A172 (cell line): ENCODE measurements at regions not wholly inside any gene's neighbourhood (a gene's known extent, or its start where the extent isn't known, plus 50 kb on each side); places are given as distances from the start of the nearest gene placed in this dataset.
"Not testable (repeated sequence)": the region's sequence is repeated elsewhere in the genome, so short reads cannot be mapped to it uniquely, and the experiment has no call there.

Experiments
- DNase-seq: peaks from one replicate; pipeline ENCODE4 v3.0.0-alpha.2; 2015; ENCODE audit warnings: low spot score

DNA sequence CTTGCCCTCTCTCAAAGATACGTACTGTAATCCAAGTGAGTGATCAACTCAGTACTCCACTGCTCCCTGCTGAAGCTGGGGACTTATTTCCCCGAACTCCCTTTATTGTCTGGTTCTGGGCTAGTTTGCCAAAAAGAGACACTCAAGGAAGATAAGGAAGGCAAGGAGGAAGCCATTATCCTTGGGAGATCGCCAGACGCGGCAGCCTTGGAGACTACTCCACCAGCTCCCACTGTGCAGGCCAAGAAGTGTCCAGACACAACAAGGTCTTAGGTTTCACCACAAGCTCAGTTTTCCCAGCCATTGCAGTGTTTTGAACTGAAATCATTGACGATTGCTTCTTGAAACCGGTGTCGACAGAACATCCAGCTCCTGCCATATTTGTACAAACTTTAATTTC lies 439.6 kb upstream of the UBE2E3 start:
- no peak for DNase-seq

DNA sequence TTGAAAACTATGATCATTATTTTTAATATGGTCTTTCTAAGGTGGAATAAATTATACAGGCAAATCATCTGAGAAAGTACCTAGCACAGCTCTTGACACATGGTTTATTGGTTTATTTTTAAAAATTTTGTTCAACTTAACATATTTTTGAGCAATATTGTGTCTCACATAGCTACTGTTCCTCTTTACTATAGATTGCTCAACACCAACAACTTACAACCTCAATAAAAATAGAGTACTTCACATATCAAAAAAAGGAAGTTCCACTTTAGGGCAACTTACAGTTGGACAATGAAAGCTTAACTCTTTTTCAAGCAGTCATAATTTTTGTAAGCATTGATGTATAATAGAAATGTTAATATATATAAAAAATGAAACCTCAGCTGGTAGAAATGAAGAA lies 440.9 kb upstream of the UBE2E3 start:
- no peak for DNase-seq

DNA sequence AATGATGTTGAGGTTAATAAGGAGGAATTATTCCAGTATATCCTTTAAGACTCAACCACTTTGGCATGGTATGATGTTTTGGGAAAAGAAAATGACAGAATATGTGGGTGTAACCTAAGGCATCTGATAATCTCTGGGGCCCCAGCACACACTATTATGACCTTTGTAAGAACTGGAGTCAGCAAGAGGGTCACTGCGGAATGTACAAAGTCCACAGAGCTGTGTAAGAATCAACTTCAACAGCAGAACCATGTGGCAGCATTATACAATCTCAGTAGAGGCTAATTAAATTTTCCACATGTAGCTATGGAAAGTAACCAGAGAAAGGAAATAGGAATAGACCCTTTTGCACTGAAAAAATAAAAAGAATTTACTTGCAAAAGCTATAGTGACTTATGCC lies 445.1 kb upstream of the UBE2E3 start:
- no peak for DNase-seq

DNA sequence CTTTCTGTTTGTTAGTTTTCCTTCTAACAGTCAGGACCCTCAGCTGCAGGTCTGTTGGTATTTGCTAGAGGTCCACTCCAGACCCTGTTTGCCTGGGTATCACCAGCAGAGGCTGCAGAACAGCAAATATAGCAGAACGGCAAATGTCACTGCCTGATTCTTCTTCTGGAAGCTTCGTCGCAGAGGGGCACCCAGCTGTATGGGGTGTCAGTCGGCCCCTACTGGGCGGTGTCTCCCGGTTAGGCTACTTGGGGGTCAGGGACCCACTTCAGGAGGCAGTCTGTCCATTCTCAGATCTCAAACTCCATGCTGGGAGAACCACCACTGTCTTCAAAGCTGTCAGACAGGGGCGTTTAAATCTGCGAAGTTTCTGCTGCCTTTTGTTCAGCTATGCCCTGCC lies 448.6 kb upstream of the UBE2E3 start:
- not testable (repeated sequence) for DNase-seq

DNA sequence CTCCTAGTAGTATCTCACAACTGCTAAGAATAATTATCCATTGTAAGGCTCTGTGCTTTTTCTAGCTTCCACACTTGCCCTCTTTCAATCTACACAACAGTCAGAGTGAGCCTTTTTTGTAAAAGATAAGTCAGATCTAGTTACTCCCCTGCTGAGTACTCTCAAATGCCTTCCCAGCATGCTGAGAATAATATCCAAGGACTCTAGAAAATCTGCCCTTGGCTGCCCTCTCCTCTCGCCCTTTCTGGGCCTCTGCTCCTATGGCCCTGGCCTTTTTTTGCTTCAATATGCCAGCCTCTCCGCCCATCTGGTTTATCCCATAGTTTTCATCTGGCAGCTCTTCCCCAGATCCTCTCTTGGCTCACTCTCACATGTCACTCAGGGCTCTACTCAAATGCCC lies 455.9 kb upstream of the UBE2E3 start:
- peak; percentile 27 for DNase-seq

DNA sequence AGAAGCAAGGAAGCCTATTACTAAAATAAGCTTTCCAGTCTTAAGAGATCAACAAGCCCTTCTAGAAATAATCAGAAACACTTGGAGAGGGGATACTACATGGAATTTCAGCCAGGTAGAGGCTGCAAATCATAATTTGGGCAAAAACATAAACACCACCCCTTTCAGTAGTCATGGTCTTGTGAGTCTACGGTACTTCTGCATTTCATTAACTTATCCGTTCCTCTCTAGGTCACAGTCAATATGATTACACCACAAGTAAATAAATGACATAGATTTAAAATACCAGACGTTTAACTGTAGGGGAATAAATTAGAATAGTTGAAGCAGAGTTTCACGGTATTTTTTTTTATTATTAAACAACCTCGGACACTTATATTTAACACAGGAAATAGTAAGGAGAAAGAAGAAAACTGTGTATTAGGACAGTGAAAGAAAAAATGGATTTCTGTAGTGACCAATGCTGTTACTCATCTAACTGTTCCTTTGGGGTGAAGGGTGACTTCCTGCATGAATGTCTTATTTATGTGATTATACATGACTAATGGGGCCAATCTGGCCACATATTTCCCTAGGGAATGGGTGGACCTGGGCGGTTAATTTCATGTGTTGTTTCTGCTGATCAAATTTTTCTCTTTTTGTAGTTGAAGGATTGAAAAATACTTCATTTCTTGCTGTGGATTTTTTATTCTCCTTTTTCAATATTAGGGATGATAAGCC lies 456.6 kb upstream of the UBE2E3 start:
- DNase-seq = peak; percentile 93

DNA sequence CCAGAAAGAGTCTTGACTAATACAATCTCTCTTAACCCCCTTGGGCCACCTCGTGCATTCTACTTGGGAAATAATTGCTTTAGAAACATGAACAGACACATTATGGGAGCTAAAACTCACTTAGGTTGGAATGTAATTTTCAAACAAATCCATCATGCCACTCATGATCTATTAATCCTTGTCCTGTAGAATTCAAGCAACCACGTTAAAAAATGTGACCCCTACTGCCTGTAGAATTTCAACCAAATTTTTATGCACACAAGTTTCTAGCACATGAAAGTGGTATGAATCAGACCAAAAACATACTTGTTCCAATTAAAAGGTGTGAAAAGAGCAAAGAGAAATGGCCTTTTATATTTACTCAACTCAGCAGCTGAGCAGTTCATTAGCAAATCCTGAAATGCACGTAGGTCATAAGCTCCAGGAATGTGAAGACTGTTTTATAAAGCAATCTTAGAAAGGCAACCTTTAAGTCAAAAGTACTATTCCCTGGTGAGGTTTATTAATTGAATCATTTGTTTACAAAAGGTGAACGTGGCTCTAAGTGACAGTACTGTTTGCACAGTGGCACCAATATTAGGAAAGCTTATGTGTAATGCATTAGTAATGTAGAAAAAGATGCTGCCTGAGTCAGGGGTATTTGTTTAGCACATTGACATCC lies 459.4 kb upstream of the UBE2E3 start:
- peak; percentile 52 for DNase-seq

DNA sequence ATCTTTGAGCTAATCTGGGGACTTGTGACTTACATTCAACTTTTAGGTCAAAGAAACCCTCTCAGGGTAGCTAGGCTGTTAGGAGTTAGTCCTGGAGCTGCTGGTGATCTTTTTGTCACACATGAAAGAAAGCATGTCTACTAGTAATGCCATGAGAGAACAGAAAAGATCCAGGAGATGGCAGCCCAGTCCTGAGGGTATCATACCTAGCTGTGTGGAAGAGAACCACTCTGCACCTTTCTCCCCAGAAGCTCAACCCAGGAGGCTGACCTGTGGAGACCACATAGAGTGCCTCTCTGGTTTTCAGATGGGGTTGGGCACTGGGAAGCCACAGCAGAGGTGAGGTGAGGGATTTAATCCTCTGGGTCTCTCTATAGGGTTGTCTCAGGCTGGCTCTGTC lies 460.2 kb upstream of the UBE2E3 start:
- DNase-seq = peak; percentile 34

DNA sequence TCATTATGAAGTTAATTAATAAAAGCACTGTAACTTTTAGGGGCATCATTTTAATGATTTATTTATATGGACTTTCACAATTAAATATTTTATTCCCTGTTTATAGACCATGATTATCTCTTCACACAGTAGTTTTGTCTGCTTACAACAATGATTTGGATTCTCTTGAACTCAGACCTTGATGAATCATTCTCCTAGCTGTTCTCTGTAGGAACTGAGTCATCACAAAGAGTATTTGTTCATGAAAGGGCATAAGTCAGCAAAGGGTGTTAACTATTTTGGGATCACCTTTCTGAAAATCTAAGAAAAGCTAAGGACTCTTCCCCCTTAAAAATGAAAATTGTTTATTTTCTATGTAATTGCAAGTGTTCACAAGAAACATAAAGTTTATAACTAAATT lies 461.1 kb upstream of the UBE2E3 start:
- peak; percentile 68 for DNase-seq

DNA sequence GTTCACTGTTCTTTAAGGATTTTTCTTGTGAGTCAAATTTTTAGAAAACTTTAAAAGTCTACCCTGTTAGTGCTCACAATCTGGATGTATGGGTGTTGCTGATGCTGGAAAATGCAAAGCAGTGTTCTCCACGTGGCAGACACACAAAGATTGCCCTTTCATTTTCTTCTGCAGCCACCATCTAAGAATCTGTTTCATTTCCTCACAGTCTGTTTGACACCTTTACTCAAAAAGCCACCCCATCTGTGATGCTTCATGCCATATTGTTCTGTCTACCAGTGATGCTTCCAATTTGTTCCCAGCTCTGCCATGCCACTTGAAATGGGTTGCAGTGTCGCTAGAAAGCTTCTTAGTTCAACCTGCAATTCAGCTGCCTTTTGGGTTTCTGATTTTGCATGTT lies 464.2 kb upstream of the UBE2E3 start:
- DNase-seq = no peak

DNA sequence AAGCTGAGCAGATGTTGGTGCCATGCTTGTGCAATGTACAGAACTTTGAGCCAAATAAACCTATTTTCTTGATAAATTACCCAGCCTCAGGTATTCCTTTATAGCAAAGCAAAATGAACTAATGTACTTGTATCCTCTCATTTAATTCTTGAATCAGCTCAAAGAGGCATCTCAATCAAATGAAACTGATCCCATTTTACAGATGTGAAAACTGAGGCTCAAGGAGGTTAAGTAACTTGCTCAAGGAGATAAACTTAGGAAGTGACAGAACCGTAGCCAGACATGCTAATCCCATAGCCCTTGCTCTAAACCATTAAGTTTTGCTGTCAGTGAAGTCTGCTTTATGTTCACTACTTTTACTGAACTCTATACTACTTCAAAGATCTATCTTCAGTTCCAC lies 467.0 kb upstream of the UBE2E3 start:
- no peak for DNase-seq

DNA sequence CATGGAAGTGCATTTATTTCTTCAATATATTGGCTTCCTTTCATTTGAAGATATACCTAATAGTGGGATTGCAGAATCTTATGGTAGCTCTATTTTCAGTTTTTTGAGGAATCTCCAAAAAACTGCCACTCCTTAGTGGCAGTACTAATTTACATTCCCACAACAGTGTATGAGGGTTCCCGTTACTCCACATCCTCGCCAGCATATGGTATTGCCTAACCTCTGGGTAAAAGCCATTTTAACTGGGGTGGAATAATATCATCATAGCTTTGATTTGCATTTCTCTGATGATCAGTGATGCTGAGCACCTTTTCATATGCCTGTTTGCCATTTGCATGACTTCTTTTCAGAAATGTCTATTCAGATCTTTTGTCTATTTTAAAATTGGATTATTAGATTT lies 471.9 kb upstream of the UBE2E3 start:
- no peak for DNase-seq

DNA sequence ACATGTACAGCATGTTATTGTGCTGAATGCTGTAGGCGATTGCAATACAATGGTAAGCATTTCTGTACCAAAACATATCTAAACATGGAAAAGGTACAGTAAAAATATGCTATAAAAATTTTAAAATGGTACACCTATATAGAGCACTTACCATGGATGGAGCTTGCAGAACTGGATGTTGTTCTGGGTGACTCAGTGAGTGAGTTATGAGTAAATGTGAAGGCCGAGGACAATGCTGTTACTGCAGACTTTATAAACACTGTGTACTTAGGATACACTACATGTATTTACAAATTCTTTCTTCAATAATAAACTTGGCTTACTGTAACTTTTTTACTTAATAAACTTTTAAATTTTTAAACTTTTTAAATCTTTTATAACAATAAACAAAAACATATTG lies 473.4 kb upstream of the UBE2E3 start:
- no peak for DNase-seq

DNA sequence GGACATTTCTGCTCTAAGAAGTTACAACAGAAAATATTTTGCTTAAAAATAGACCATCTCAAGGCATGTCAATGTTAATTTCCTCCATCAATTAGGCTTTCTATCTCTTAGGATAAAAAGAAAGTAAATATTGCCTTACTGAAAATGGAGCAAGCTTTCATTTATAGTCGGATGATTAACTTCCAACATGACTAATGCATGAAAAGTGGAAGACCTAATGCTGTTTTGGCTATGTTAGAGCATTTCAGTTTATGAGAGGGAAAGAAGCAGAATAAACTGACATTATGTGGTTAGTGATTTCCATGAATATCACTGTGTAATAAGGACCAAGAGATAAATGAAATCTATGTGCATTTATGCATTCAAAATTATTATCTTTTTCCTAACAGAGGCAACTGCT lies 475.2 kb upstream of the UBE2E3 start:
- peak; percentile 27 for DNase-seq

DNA sequence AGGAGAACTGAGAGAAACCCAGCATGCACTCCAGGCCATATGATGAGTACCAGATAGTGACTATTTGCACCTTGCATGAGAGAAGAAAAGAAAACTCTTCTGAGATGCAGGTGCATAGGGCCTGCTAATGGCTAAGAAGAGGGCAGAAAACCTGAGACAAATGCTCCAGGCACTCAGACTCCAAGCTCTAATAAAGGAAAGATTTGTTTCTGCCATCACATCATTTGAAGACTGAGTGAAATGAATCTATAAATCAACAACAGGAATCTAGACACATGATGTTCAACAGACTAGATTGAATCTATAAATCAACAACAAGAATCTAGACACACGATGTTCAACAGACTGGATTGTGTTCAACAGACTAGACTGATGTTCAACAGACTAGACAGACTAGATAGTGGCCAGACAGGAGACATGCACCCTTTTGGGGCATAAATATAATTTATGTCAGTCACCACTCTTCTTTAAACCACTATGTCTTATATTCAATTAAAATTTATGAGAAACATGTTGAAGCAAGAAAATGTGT lies 482.7 kb upstream of the UBE2E3 start:
- no peak for DNase-seq

DNA sequence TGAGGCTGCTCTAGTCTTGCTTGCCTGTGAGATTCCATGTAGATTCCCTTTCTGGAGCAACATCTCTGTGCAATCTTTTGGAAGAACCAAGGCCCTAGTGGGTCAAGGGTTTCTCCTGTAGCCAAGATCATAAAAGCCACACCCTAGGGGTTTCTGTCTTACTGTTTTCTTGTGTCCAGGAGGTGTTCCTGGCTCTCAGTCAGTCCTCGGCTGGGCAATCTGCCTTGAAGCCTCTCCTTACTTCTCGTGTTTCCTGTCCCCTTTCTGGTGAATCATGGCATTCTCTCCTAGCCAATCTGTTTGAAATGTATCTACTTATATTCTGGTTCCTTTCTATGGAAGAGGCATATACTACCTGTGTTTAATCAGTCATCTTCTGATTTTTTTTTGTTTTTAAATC lies 484.8 kb upstream of the UBE2E3 start:
- no peak for DNase-seq

DNA sequence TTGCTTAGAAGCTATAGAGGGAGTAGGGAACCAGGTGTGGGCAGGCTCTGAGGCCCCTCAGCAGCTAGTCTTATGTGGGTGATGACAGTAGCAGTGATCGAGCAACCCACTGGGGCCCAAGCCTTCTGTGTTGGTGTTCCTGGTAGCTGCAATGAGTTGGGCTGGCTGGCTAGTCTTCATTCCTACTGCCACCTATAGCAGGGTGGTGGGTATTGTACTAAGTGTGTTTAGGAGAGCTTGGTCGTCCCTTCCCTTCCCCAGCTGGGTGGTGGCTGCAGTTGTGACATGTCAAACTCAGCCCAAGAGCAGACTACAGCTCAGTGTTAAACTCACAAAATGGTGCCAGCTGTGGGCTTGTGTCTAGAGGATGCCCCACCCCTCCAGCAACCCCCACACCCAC lies 486.1 kb upstream of the UBE2E3 start:
- DNase-seq = no peak

DNA sequence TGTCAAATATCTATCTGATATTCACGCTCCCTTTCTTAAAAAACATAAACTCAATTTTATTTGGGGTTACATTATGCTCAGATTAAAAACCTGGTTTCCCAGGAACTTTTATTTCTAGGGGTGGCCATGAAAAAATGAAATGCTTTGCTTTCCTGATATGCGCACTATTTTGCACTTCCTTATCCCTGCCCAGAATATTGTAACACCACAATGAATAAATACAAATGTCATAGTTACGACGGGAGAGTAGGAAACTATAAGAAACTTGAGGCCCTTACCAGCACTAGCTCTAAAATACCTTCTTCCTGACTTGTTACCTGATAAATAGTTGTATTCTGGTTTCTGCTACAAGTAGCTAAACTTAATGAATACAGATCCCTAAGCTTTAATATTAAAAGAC lies 475.6 kb upstream of the CWC22 start:
- DNase-seq = no peak

DNA sequence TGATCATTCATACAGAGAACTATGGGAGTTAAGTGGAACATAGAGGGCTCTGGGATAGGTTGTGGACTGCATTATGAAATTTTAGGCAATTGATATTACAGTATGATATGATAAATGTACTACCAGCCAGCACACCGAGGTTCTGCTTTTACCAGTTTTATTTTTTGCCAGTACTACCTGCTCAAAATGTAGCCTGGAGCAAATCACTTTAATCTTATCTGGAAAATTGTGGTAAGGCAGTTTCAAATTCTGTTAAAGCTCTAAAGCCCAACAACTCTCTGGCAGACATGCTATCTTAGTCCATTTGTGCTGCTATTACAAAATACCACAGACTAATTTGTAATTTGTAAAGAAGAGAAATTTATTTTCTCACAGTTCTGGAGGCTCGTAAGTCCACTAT lies 474.9 kb upstream of the CWC22 start:
- DNase-seq = no peak

DNA sequence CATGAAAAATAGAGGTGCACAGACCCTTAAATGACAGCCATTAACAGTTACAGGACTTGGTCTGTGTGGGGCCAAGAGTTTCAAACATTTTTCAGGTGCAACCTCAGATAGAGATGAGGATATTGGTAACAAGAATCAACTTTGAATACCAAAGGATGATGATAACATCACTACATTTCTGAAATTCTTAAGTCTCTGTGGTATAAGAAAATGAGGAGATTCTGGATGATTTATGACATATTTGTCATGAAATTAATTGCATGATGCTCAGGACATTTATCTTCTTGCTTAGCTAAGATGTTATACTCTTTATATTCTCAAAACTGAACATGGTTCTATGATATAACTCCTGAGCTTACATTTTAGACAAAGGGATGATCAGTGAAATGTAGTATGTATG lies 471.8 kb upstream of the CWC22 start:
- DNase-seq = peak; percentile 37

DNA sequence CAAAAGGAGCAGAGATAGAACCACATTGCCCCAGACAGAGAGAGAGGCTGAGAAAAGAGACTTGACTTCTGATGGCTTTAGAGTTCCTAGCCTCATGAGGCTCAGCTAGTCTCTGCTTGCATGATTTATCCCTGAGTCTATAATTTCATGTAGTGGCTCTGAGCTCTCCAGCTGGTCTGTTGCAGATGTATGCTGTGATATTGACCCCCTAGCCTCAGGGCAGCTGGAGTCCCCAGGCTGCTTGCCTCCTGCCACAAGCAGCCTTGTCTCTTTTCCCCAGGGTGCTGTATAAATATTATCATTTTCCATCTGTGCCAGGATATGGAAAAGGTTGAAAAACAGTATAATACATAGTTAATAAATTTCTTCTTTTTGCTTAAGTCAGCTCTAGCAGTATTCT lies 467.6 kb upstream of the CWC22 start:
- no peak for DNase-seq

DNA sequence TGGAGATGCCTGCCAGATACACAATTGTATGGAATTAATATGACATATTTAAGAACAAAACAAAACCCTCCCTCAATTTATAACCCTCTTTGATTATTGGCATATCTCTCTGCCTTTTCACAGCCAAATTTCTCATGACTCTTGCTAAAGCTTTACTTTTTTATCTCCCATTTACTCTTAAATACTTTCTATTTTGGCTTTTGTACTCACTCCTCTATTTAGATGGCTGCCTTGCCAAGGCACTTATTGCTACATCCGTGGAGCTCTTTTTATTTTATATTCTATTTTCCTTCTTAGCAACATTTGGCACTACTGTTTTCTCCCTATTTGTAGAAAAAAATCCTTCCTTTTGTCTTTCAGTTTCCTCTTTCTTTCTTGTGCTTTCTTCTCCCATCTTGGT lies 466.4 kb upstream of the CWC22 start:
- DNase-seq = no peak

DNA sequence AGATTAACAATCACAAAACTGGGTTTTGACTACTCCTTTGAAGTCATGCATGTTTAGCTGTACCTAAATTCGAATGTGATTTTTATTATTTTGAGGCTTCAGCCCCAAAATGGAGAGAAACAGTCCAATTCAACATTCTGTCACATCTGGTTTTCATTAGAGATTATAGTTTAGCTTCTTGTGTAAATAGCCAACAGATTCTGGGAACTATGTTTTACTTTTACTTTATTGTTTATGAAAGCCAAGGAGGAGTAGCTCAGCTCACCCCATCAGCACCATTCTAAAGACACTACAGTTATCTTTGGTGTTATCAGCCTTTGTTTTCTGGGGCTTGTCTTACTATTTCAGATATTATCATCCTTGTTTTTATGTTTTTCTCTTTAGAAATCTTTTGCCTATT lies 465.0 kb upstream of the CWC22 start:
- no peak for DNase-seq

DNA sequence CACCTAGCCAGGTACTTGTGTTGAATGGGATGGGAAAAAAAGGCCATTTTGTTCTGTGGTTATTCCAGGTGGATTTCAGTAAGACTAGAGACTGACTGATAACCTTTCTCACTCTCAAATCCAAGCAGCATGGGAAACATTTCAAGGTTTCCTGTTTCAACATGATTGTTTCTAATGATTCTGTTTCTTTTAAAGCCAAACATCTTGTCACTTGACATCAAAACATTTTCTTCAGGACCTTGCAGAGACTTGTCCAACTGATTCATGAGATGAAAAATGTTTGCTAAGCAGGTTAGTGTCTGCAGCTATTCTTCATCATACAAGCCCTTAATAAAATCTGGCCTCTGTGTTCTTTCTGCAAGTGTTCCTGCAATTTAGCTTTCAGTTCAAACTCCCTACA lies 456.5 kb upstream of the CWC22 start:
- DNase-seq = no peak
